ENCODE measurements at regions not wholly inside any gene's neighbourhood (a gene's known extent, or its start where the extent isn't known, plus 50 kb on each side); places are given as distances from the start of the nearest gene placed in this dataset.

DNA sequence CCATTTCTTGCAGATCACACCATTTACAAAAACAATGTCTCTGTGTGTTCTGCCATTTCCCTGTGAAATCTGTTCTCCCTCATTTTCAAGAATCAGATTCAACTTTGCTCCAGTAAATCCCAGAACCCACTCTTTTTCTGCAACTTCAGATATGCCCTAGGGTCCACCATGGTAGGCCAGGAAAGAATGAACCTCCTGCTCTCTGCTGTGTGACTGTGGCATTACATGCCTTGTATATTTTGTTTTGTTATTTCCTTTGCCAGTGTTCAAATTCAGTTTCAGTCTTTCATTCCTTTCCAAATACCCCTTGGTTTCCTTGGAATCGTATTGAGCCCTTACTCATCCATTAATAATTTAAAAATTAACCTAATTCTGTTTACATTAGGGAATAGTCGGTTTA, 290.2 kb upstream of the VCX start:
- Histone ChIP-seq H3K9me2 (ENCODE audit: insufficient read depth, low read length) (no peaks in the 10 kb centered on the region), H3K27me3 (ENCODE audit: insufficient read depth, low read depth, low read length) (no peaks in the 10 kb centered on the region), H3K4me2 (ENCODE audit: low read length) (no peak overlapping the region), H4K20me1 (ENCODE audit: insufficient read depth) (no peaks in the 10 kb centered on the region), H3F3A (ENCODE audit: insufficient read depth, low read length, poor library complexity, severe bottlenecking) (no peaks in the 10 kb centered on the region), H3K36me3 (ENCODE audit: insufficient read depth, low read length) (no peaks in the 10 kb centered on the region), H3K27ac (ENCODE audit: low read length) (no peak overlapping the region), H3K79me2 (replicated peaks; ENCODE audit: insufficient read depth, low read length) (no peaks in the 10 kb centered on the region), H3K9me3 (ENCODE audit: low read length) (no peaks in the 10 kb centered on the region), H2AFZ (ENCODE audit: low read depth, low read length) (no peak overlapping the region), H3K9ac (ENCODE audit: low read length) (no peak overlapping the region), H3K4me3 (ENCODE audit: low read length) (no peak overlapping the region)
- TF ChIP-seq RAD21 (conservative IDR thresholded peaks at IDR 0.05) (peak; percentile 23), SMC3 (conservative IDR thresholded peaks at IDR 0.05; ENCODE audit: poor library complexity) (peak; percentile 44), POLR2AphosphoS5 (IDR thresholded peaks at IDR 0.05) (no peak)

- Histone ChIP-seq H3K4me2 (ENCODE audit: low read length) (no peak overlapping the region), H3K36me3 (ENCODE audit: insufficient read depth, low read length) (no peaks in the 10 kb centered on the region), H3K9me3 (ENCODE audit: low read length) (no peaks in the 10 kb centered on the region)
These were observed 296.4 kb upstream of the VCX start for GRCh38 chrX:7546551-7547080.

DNA sequence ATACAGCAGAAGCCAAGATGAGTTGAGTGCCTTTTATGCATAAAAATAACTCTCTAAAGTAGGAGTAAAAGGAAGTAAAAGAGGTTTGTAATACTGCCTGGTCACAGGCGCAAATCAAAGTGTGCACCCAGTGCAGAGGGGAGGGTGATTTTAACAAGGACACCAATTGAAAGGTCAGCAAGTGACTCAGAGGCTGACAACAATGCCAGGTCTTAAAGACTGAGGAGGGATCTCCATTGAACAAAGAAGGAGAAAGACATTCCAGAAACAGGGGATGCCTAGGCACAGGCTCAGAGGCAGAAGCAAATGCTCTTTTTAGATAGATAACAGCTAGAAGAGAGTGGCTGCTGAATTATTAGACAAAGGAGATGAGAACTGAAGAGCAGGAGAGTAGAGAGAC, 297.4 kb upstream of the VCX start:
- no peaks in the 10 kb centered on the region for H3F3A ChIP-seq (ENCODE audit: insufficient read depth, low read length, poor library complexity, severe bottlenecking)
- H3K4me2 ChIP-seq (ENCODE audit: low read length): no peak overlapping the region
- no peak overlapping the region for H2AFZ ChIP-seq (ENCODE audit: low read depth, low read length)
- H3K4me3 ChIP-seq (ENCODE audit: low read length): no peak overlapping the region
- H3K9me3 ChIP-seq (ENCODE audit: low read length): no peaks in the 10 kb centered on the region
- H3K27me3 ChIP-seq (ENCODE audit: insufficient read depth, low read depth, low read length): no peaks in the 10 kb centered on the region
- H3K79me2 ChIP-seq (replicated peaks; ENCODE audit: insufficient read depth, low read length): no peaks in the 10 kb centered on the region
- no peaks in the 10 kb centered on the region for H3K9me2 ChIP-seq (ENCODE audit: insufficient read depth, low read length)
- no peak overlapping the region for H3K27ac ChIP-seq (ENCODE audit: low read length)
- no peaks in the 10 kb centered on the region for H4K20me1 ChIP-seq (ENCODE audit: insufficient read depth)
- H3K36me3 ChIP-seq (ENCODE audit: insufficient read depth, low read length): no peaks in the 10 kb centered on the region
- TF ChIP-seq EP300 (conservative IDR thresholded peaks at IDR 0.05; ENCODE audit: poor library complexity, severe bottlenecking): no peak
- TF ChIP-seq, protein P1, sequence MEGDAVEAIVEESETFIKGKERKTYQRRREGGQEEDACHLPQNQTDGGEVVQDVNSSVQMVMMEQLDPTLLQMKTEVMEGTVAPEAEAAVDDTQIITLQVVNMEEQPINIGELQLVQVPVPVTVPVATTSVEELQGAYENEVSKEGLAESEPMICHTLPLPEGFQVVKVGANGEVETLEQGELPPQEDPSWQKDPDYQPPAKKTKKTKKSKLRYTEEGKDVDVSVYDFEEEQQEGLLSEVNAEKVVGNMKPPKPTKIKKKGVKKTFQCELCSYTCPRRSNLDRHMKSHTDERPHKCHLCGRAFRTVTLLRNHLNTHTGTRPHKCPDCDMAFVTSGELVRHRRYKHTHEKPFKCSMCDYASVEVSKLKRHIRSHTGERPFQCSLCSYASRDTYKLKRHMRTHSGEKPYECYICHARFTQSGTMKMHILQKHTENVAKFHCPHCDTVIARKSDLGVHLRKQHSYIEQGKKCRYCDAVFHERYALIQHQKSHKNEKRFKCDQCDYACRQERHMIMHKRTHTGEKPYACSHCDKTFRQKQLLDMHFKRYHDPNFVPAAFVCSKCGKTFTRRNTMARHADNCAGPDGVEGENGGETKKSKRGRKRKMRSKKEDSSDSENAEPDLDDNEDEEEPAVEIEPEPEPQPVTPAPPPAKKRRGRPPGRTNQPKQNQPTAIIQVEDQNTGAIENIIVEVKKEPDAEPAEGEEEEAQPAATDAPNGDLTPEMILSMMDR (IDR thresholded peaks at IDR 0.05; ENCODE audit: poor library complexity, severe bottlenecking): no peak
- no peak for TF ChIP-seq REST (IDR thresholded peaks at IDR 0.05; ENCODE audit: borderline replicate concordance)
- no peak for TF ChIP-seq RAD21 (conservative IDR thresholded peaks at IDR 0.05)
- TF ChIP-seq EZH2 (IDR thresholded peaks at IDR 0.05; ENCODE audit: borderline replicate concordance, insufficient read depth, low read length, poor library complexity, severe bottlenecking): no peak
- no peak for TF ChIP-seq TAF1 (IDR thresholded peaks at IDR 0.05; ENCODE audit: low read depth)
- no peak for TF ChIP-seq MXI1 (conservative IDR thresholded peaks at IDR 0.05; ENCODE audit: poor library complexity, severe bottlenecking)
- no peak for TF ChIP-seq SMC3 (conservative IDR thresholded peaks at IDR 0.05; ENCODE audit: poor library complexity)
- no peak for TF ChIP-seq POLR2AphosphoS5 (IDR thresholded peaks at IDR 0.05)
- no peak overlapping the region for H3K9ac ChIP-seq (ENCODE audit: low read length)

More at GRCh38 chrX:7546551-7547080, 296.4 kb upstream of the VCX start:
- no peaks in the 10 kb centered on the region for H3K9me2 ChIP-seq (ENCODE audit: insufficient read depth, low read length)
- no peak overlapping the region for H3K4me3 ChIP-seq (ENCODE audit: low read length)
- H3F3A ChIP-seq (ENCODE audit: insufficient read depth, low read length, poor library complexity, severe bottlenecking): no peaks in the 10 kb centered on the region
- TF ChIP-seq, protein P1 (IDR thresholded peaks at IDR 0.05; ENCODE audit: poor library complexity, severe bottlenecking): no peak
- TF ChIP-seq SMC3 (conservative IDR thresholded peaks at IDR 0.05; ENCODE audit: poor library complexity): no peak
- no peak overlapping the region for H3K9ac ChIP-seq (ENCODE audit: low read length)
- H3K27me3 ChIP-seq (ENCODE audit: insufficient read depth, low read depth, low read length): no peaks in the 10 kb centered on the region
- H4K20me1 ChIP-seq (ENCODE audit: insufficient read depth): no peaks in the 10 kb centered on the region
- H2AFZ ChIP-seq (ENCODE audit: low read depth, low read length): no peak overlapping the region
- H3K79me2 ChIP-seq (replicated peaks; ENCODE audit: insufficient read depth, low read length): no peaks in the 10 kb centered on the region
- H3K27ac ChIP-seq (ENCODE audit: low read length): no peak overlapping the region

All from neural cell (in vitro differentiated cells).